Esophagus muscularis mucosa (tissue), 4 donors: ENCODE measurements at regions not wholly inside any gene's neighbourhood (a gene's known extent, or its start where the extent isn't known, plus 50 kb on each side); places are given as distances from the start of the nearest gene placed in this dataset.

Source experiments
- DNase-seq: peaks from one replicate; pipeline ENCODE4 v3.0.0-alpha.2; 2017; ENCODE audit errors: extremely low spot score
- H3K27ac ChIP-seq, 4 donors: fragments of 200-600 bp; sonication (generic); replicated peaks in 1 of 4; 1 replicate in 3 of 4; 2 replicates in 1 of 4; pipeline ENCODE4 v1.5.1; 2016 to 2019; ENCODE audit warnings: mild to moderate bottlenecking in 1 of 4
- H3K27me3 ChIP-seq, 4 donors: fragments of 200-600 bp; sonication (generic); one replicate each; pipeline versions ENCODE4 v1.5.1 to v1.6.0; 2016 to 2019
- H3K36me3 ChIP-seq, 4 donors: fragments of 200-600 bp; sonication (generic); one replicate each; pipeline ENCODE4 v1.5.1; 2016 to 2019
- H3K4me1 ChIP-seq, 4 donors: fragments of 200-600 bp; sonication (generic); one replicate each; pipeline ENCODE4 v1.5.1; 2016 to 2019
- H3K4me3 ChIP-seq, 4 donors: fragments of 200-600 bp; sonication (generic); 1 replicate in 2 of 4; 2 replicates in 2 of 4; pipeline ENCODE4 v1.5.1; 2016 to 2019; ENCODE audit warnings: mild to moderate bottlenecking in 4 of 4, moderate library complexity in 1 of 4
- H3K9me3 ChIP-seq, 4 donors: fragments of 200-600 bp; sonication (generic); 1 replicate in 3 of 4; 2 replicates in 1 of 4; pipeline ENCODE4 v1.5.1; 2016 to 2019
- EP300 ChIP-seq: sonication (generic); formaldehyde crosslinking; IDR thresholded peaks from one replicate; pipeline ENCODE4 v1.6.1; 2017; ENCODE audit warnings: antibody characterized with exemption
- POLR2A ChIP-seq: fragments of 450-650 bp; IDR thresholded peaks from one replicate; pipeline ENCODE4 v1.6.1; 2017; ENCODE audit warnings: antibody characterized with exemption, moderate library complexity, mild to moderate bottlenecking, low read depth
- POLR2AphosphoS5 ChIP-seq, 2 donors: sonication (generic); formaldehyde crosslinking; IDR thresholded peaks; one replicate each; pipeline ENCODE4 v1.6.1; 2017; ENCODE audit warnings: antibody characterized with exemption in 2 of 2
- WGBS: methylation state at CpG from one replicate; pipeline ENCODE4 v1.1.5; 2018; 5-methylcytosine and 5-hydroxymethylcytosine counted together
- intact Hi-C: fragments of 100-400 bp; cut with DNase I; formaldehyde crosslinking; loops from one replicate; pipeline ENCODE4 v1.15.1; 2023
- TF ChIP-seq, protein P1 (sequence below), 3 experiments: fragments of 200-600 bp in 2 of 3; fragments of 450-650 bp in 1 of 3; sonication (generic) in 2 of 3; IDR thresholded peaks; one replicate each; pipeline ENCODE4 v1.5.1; 2017 to 2019; ENCODE audit warnings: antibody characterized with exemption in 3 of 3, mild to moderate bottlenecking in 2 of 3, moderate library complexity in 1 of 3

GRCh38 chr20:4559106-4559505 lies 127.2 kb upstream of the PRNP start:
- Histone ChIP-seq H3K9me3 (no peaks in the 10 kb centered on the region), H3K27me3 (no peaks in the 10 kb centered on the region), H3K4me3 (no peak overlapping the region), H3K27ac (no peak overlapping the region), H3K4me1 (no peaks in the 10 kb centered on the region), H3K36me3 (no peaks in the 10 kb centered on the region)
- no peak for DNase-seq
- intact Hi-C loops = no loop called here
- TF ChIP-seq, protein P1, sequence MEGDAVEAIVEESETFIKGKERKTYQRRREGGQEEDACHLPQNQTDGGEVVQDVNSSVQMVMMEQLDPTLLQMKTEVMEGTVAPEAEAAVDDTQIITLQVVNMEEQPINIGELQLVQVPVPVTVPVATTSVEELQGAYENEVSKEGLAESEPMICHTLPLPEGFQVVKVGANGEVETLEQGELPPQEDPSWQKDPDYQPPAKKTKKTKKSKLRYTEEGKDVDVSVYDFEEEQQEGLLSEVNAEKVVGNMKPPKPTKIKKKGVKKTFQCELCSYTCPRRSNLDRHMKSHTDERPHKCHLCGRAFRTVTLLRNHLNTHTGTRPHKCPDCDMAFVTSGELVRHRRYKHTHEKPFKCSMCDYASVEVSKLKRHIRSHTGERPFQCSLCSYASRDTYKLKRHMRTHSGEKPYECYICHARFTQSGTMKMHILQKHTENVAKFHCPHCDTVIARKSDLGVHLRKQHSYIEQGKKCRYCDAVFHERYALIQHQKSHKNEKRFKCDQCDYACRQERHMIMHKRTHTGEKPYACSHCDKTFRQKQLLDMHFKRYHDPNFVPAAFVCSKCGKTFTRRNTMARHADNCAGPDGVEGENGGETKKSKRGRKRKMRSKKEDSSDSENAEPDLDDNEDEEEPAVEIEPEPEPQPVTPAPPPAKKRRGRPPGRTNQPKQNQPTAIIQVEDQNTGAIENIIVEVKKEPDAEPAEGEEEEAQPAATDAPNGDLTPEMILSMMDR (IDR thresholded peaks at IDR 0.05) = no peak
- TF ChIP-seq POLR2AphosphoS5 (IDR thresholded peaks at IDR 0.05) (no peak), EP300 (no peak), POLR2A (no peak)

GRCh38 chr20:4556781-4557180 lies 129.5 kb upstream of the PRNP start:
- Histone ChIP-seq H3K27ac (no peak overlapping the region), H3K36me3 (no peaks in the 10 kb centered on the region), H3K4me3 (no peak overlapping the region), H3K9me3 (no peaks in the 10 kb centered on the region), H3K27me3 (no peaks in the 10 kb centered on the region), H3K4me1 (no peaks in the 10 kb centered on the region)
- intact Hi-C loops = no loop called here
- DNase-seq = no peak
- 77% methylated on average over 4 of the region's 4 CpGs for WGBS
- TF ChIP-seq POLR2A (no peak), POLR2AphosphoS5 (IDR thresholded peaks at IDR 0.05) (no peak), EP300 (no peak)
- TF ChIP-seq, protein P1 (IDR thresholded peaks at IDR 0.05) = no peak

DNA sequence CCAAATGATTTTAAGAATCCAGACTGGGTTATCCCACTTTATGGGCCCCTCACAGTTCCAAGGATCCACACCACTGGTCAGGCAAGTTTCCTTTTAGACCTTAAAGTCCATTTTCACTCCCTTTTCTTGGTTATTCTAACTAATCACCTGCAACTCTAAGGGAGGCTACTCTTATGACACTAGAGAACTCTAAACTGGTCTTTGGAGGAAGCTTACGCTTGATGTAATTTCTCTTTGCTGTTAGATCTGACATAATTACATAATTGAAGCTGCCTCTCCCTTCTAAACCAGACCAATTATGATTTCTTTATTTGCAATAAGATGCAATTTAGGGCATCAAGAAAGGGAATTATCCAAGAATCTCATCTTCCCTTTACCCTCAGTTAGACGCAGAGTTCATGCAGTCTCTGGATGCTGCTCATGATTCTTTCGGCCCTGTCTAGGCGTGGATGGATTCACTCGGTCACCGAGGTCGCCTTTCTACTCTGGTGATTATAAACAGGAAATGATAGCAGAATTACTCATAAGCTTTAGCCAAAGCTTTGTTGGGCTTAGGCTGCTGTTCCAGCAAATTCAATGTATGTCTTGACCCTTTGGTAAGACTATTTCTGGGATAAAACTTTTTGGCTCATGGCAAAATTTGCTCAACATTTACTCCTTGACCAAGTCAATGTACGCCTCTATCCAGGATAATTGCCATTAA lies 130.9 kb upstream of the PRNP start:
- intact Hi-C loops = no loop called here
- DNase-seq = no peak
- Histone ChIP-seq H3K4me1 (no peaks in the 10 kb centered on the region), H3K27ac (no peak overlapping the region), H3K27me3 (no peaks in the 10 kb centered on the region), H3K36me3 (no peaks in the 10 kb centered on the region), H3K4me3 (no peak overlapping the region), H3K9me3 (no peaks in the 10 kb centered on the region)
- TF ChIP-seq POLR2AphosphoS5 (IDR thresholded peaks at IDR 0.05) (no peak), POLR2A (no peak), EP300 (no peak)
- TF ChIP-seq, protein P1 (IDR thresholded peaks at IDR 0.05) = no peak
- 40% methylated on average over 8 of the region's 8 CpGs for WGBS

DNA sequence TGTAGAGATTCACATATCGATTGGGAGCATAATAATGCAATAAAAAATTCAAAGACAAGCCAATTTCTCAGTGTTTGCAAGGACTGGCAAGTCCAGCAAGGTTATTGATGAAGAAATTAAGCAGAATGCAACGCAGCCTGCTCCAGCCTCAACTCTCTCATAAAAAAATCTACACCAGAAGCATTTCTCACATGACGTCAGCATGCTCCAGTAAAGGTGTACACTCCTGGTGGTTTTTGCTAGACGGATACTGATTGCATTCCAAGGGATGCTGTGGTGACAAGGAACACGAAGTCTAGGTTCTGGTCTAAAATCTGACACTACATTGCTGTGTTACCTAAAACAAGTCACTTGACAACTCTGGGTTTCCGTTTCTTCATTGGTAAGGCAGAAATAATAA lies 131.9 kb upstream of the PRNP start:
- Histone ChIP-seq H3K4me1 (no peaks in the 10 kb centered on the region), H3K27ac (no peak overlapping the region), H3K4me3 (no peak overlapping the region), H3K27me3 (no peaks in the 10 kb centered on the region), H3K36me3 (no peaks in the 10 kb centered on the region), H3K9me3 (no peaks in the 10 kb centered on the region)
- TF ChIP-seq EP300 (no peak), POLR2A (no peak), POLR2AphosphoS5 (IDR thresholded peaks at IDR 0.05) (no peak)
- TF ChIP-seq, protein P1 (IDR thresholded peaks at IDR 0.05) = no peak
- intact Hi-C loops = no loop called here
- WGBS = 74% methylated on average over 6 of the region's 6 CpGs
- DNase-seq = no peak

DNA sequence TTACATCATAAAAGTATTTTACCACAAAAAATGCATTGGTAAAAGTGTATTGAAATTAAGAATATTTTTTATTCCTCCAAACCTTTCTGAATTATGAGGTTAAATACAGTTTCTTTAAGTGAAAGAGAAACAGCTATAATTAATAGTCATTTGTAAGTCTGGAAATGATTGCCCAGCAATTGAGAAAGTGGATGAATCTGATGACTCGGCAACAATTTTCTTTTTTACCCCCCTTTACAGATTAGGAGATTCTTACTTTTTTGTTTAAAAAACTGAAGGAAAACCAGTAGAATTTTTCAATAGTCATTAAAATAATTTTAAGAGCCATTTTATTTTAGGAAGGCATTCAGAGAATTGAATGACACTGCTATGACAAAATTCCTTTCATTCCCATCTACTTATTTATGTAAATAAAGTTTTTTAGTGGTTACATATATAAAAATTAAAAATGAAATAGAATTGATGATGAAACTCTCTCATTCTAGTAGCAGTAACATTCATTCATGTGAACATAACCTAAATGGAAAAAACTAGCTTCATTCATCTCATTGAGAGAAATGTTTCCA lies 134.1 kb upstream of the PRNP start:
- Histone ChIP-seq H3K9me3 (peaks cover 0 to 5% (median 0%) of the 10 kb centered on the region in 4 donors), H3K27ac (no peak overlapping the region), H3K4me1 (no peaks in the 10 kb centered on the region), H3K36me3 (no peaks in the 10 kb centered on the region), H3K4me3 (no peak overlapping the region), H3K27me3 (no peaks in the 10 kb centered on the region)
- 84% methylated on average over 1 of the region's 1 CpG for WGBS
- no peak for TF ChIP-seq POLR2AphosphoS5 (IDR thresholded peaks at IDR 0.05)
- intact Hi-C loops = no loop called here
- no peak for DNase-seq
